ENCODE measurements at regions not wholly inside any gene's neighbourhood (a gene's known extent, or its start where the extent isn't known, plus 50 kb on each side); places are given as distances from the start of the nearest gene placed in this dataset.
"Not testable (repeated sequence)": the region's sequence is repeated elsewhere in the genome, so short reads cannot be mapped to it uniquely, and the experiment has no call there.

DNA sequence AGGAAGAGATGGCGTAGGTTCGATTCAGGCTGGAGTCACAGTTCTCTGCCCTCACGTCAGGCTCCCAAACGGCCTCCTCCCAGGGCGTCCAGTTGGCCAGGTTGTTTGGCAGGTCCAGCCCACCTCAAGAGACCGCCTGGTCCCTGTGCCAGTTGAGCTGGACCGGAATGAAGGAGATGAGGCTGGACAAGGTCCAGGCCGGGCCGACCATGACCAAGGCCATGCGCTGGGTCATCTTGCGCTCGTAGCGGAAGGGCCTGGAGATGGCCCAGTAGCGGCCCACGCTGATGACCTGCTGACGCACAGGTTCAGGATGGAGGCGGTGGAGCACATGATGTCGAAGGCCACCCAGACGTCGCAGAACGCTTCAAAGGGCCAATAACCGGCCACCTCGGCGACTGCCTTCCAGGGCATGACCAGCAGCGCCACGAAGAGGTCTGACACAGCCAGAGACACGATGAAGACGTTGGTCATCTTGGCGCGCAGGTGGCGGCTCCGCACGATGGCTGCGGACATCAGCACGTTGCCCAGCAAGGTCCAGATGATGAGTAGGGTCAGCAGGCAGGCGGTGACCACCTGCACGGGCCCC lies 919.5 kb downstream of the RPIA start:
- H3K9ac ChIP-seq (ENCODE audit: control insufficient read depth, extremely low read depth, insufficient read depth, low read length); H3K4me1 ChIP-seq (ENCODE audit: control insufficient read depth, extremely low read depth, insufficient read depth, low read length); H3K9me3 ChIP-seq (ENCODE audit: control insufficient read depth, low read depth, low read length); H3K36me3 ChIP-seq (ENCODE audit: control insufficient read depth in 2 of 2, extremely low read depth in 1 of 2, insufficient read depth in 2 of 2, low read length in 2 of 2); H3K4me3 ChIP-seq (ENCODE audit: control insufficient read depth in 2 of 3, extremely low read depth in 1 of 3, insufficient read depth in 2 of 3, low read depth in 1 of 3, low read length in 3 of 3); H2AFZ ChIP-seq (ENCODE audit: control insufficient read depth, low read length); H3K4me2 ChIP-seq (ENCODE audit: control insufficient read depth, extremely low read depth, insufficient read depth, low read depth, low read length); FAIRE-seq; H3K27ac ChIP-seq (ENCODE audit: control insufficient read depth, insufficient read depth, low read length); DNase-seq (ENCODE audit: low read depth, low spot score); H3K27me3 ChIP-seq (ENCODE audit: control insufficient read depth, extremely low read depth, insufficient read depth, low read length); H3K79me2 ChIP-seq (ENCODE audit: control insufficient read depth, insufficient read depth, low read length); H4K20me1 ChIP-seq (ENCODE audit: control insufficient read depth, extremely low read depth, insufficient read depth, low read length); H3K9me1 ChIP-seq (ENCODE audit: control insufficient read depth, extremely low read depth, insufficient read depth, low read length); dilution Hi-C loops (cut with MboI; ENCODE audit: extremely low pct_ligation_motif_present, low sequenced_read_pairs): not testable (repeated sequence)

DNA sequence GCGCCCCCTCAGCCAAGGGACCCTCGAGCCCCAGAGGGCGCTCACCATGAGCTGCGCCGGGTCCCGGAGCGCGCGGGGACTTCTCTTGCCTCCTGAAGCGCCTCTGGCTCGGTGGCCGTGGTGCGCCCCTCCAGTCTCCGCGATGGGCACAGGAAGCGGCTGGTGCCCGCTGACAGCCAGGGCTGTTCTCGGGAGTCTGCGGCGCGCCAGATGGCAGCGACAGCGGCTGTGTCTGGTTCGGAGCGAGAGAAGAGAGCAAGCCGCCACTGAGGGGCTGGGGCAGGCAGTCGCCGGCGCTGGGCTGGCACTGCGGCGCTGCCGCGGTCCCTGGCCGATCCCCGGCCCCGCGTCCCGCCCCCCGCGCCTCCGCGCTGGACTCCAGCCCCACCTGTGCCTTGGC lies 920.2 kb downstream of the RPIA start:
- dilution Hi-C loops (cut with MboI; ENCODE audit: extremely low pct_ligation_motif_present, low sequenced_read_pairs); FAIRE-seq: not testable (repeated sequence)

DNA sequence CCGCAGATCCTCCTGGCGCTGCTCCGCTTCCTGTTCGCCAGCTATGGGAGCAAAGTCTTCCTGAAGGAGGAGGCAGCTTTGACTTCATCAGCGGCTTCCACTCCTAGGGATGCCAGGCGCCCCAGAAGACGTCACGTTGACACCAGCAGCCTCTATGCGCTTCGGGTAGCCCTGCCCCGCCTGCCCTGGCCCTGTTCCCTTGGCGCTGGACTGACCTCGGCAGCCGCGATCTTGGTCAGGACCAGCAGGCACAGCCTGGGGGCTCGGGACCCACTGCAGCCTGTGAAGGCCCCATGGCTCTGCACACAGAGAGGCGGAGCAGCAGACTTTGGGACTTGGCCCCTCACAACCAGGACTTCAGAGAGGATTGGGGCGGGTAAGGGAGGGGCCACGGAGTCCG lies 957.8 kb downstream of the RPIA start:
- H3K4me1 ChIP-seq (ENCODE audit: control insufficient read depth, extremely low read depth, insufficient read depth, low read length); H3K9me3 ChIP-seq (ENCODE audit: control insufficient read depth, low read depth, low read length); H3K9ac ChIP-seq (ENCODE audit: control insufficient read depth, extremely low read depth, insufficient read depth, low read length); dilution Hi-C loops (cut with MboI; ENCODE audit: extremely low pct_ligation_motif_present, low sequenced_read_pairs); H3K36me3 ChIP-seq (ENCODE audit: control insufficient read depth in 2 of 2, extremely low read depth in 1 of 2, insufficient read depth in 2 of 2, low read length in 2 of 2); H3K27ac ChIP-seq (ENCODE audit: control insufficient read depth, insufficient read depth, low read length); H4K20me1 ChIP-seq (ENCODE audit: control insufficient read depth, extremely low read depth, insufficient read depth, low read length); H3K4me3 ChIP-seq (ENCODE audit: control insufficient read depth in 2 of 3, extremely low read depth in 1 of 3, insufficient read depth in 2 of 3, low read depth in 1 of 3, low read length in 3 of 3); FAIRE-seq; DNase-seq (ENCODE audit: low read depth, low spot score); H3K9me1 ChIP-seq (ENCODE audit: control insufficient read depth, extremely low read depth, insufficient read depth, low read length); H3K4me2 ChIP-seq (ENCODE audit: control insufficient read depth, extremely low read depth, insufficient read depth, low read depth, low read length); H3K79me2 ChIP-seq (ENCODE audit: control insufficient read depth, insufficient read depth, low read length); H2AFZ ChIP-seq (ENCODE audit: control insufficient read depth, low read length); H3K27me3 ChIP-seq (ENCODE audit: control insufficient read depth, extremely low read depth, insufficient read depth, low read length): not testable (repeated sequence)

More for the DNA sequence above, 920.2 kb downstream of the RPIA start:
- H3K9me3 ChIP-seq (ENCODE audit: control insufficient read depth, low read depth, low read length); H3K4me3 ChIP-seq (ENCODE audit: control insufficient read depth in 2 of 3, extremely low read depth in 1 of 3, insufficient read depth in 2 of 3, low read depth in 1 of 3, low read length in 3 of 3); H2AFZ ChIP-seq (ENCODE audit: control insufficient read depth, low read length); H3K9ac ChIP-seq (ENCODE audit: control insufficient read depth, extremely low read depth, insufficient read depth, low read length); H3K27ac ChIP-seq (ENCODE audit: control insufficient read depth, insufficient read depth, low read length); H3K36me3 ChIP-seq (ENCODE audit: control insufficient read depth in 2 of 2, extremely low read depth in 1 of 2, insufficient read depth in 2 of 2, low read length in 2 of 2); H3K4me1 ChIP-seq (ENCODE audit: control insufficient read depth, extremely low read depth, insufficient read depth, low read length); H3K4me2 ChIP-seq (ENCODE audit: control insufficient read depth, extremely low read depth, insufficient read depth, low read depth, low read length); H4K20me1 ChIP-seq (ENCODE audit: control insufficient read depth, extremely low read depth, insufficient read depth, low read length); H3K79me2 ChIP-seq (ENCODE audit: control insufficient read depth, insufficient read depth, low read length); H3K27me3 ChIP-seq (ENCODE audit: control insufficient read depth, extremely low read depth, insufficient read depth, low read length); DNase-seq (ENCODE audit: low read depth, low spot score); H3K9me1 ChIP-seq (ENCODE audit: control insufficient read depth, extremely low read depth, insufficient read depth, low read length): not testable (repeated sequence)

DNA sequence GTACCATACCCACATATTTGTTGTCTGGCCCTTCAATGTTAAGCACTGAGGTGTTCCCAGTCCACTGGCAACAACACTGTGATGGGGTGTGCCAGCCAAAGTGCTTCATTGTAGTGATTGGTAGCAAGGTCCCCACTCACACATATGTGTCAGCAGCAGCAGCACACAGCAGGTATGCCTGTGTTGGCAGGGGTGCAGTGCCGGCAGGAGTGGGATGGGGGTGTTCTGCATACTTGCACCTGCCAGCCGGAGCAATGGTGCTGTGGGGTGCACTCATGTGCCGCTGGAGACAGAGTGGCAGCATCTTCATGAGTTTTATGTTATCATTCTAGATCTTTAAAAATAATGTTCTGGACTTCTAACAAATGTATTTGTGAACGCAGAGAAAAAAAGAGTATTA lies 987.8 kb downstream of the RPIA start:
- not testable (repeated sequence) for FAIRE-seq

More for the DNA sequence above, 987.8 kb downstream of the RPIA start:
- H3K9me3 ChIP-seq (ENCODE audit: control insufficient read depth, low read depth, low read length); DNase-seq (ENCODE audit: low read depth, low spot score); dilution Hi-C loops (cut with MboI; ENCODE audit: extremely low pct_ligation_motif_present, low sequenced_read_pairs); H3K4me3 ChIP-seq (ENCODE audit: control insufficient read depth in 2 of 3, extremely low read depth in 1 of 3, insufficient read depth in 2 of 3, low read depth in 1 of 3, low read length in 3 of 3); H3K4me1 ChIP-seq (ENCODE audit: control insufficient read depth, extremely low read depth, insufficient read depth, low read length); H2AFZ ChIP-seq (ENCODE audit: control insufficient read depth, low read length); H3K36me3 ChIP-seq (ENCODE audit: control insufficient read depth in 2 of 2, extremely low read depth in 1 of 2, insufficient read depth in 2 of 2, low read length in 2 of 2); H3K9me1 ChIP-seq (ENCODE audit: control insufficient read depth, extremely low read depth, insufficient read depth, low read length); H3K9ac ChIP-seq (ENCODE audit: control insufficient read depth, extremely low read depth, insufficient read depth, low read length); H3K4me2 ChIP-seq (ENCODE audit: control insufficient read depth, extremely low read depth, insufficient read depth, low read depth, low read length); H4K20me1 ChIP-seq (ENCODE audit: control insufficient read depth, extremely low read depth, insufficient read depth, low read length); H3K27ac ChIP-seq (ENCODE audit: control insufficient read depth, insufficient read depth, low read length); H3K27me3 ChIP-seq (ENCODE audit: control insufficient read depth, extremely low read depth, insufficient read depth, low read length); H3K79me2 ChIP-seq (ENCODE audit: control insufficient read depth, insufficient read depth, low read length): not testable (repeated sequence)

All from keratinocyte (primary cell).